ENCODE measurements at regions not wholly inside any gene's neighbourhood (a gene's known extent, or its start where the extent isn't known, plus 50 kb on each side); places are given as distances from the start of the nearest gene placed in this dataset.
A peak's percentile ranks its signal among the peaks of the same experiment; 100 is the strongest.
"Not testable (repeated sequence)": the region's sequence is repeated elsewhere in the genome, so short reads cannot be mapped to it uniquely, and the experiment has no call there.

- H3K4me1 ChIP-seq (ENCODE audit: insufficient read depth, low read length): peaks cover 20% of the 10 kb centered on the region
- H3K36me3 Mint-ChIP-seq (ENCODE audit: low read depth): peaks cover 69% of the 10 kb centered on the region
- DNase-seq (no peak), ATAC-seq (ENCODE audit: poor library complexity) (peak; percentile 32)
- H3K27ac ChIP-seq (ENCODE audit: low read depth in 1 of 2, low read length in 2 of 2): no peak overlapping the region
- H3K9me3 ChIP-seq (ENCODE audit: control insufficient read depth in 1 of 2, insufficient read depth in 1 of 2, low read length in 2 of 2): peaks cover 0 to 9% of the 10 kb centered on the region in 2 experiments
- H3K27me3 ChIP-seq (ENCODE audit: control insufficient read depth in 1 of 2, insufficient read depth in 2 of 2, low read length in 2 of 2): no peaks in the 10 kb centered on the region
- POLR2A ChIA-PET: interaction anchor here (1.6 kb wide), 1 partner anchor 34 kb away, joined by 3 read pairs; no protein-coding TSS in a partner anchor
- TF ChIP-seq CTCF (IDR thresholded peaks at IDR 0.05): no peak
- H3K4me1 Mint-ChIP-seq (ENCODE audit: low read depth): peaks cover 74% of the 10 kb centered on the region
- H3K4me3 Mint-ChIP-seq: no peak overlapping the region
- H3K27ac Mint-ChIP-seq: peak overlapping the region; percentile 31
- intact Hi-C loops (cut with DNase I, micrococcal nuclease): no loop called here
- peaks cover 8% of the 10 kb centered on the region for H3K36me3 ChIP-seq (ENCODE audit: insufficient read depth, low read length)
- CTCF ChIA-PET: no interaction called here
- H3K27me3 Mint-ChIP-seq: no peaks in the 10 kb centered on the region
- no peak overlapping the region for H3K4me3 ChIP-seq (ENCODE audit: low read length)
- peaks cover 6% of the 10 kb centered on the region for H3K9me3 Mint-ChIP-seq
Measured at GRCh38 chr6:144377586-144378210, 92.6 kb downstream of the UTRN start.

- no peak for ATAC-seq (ENCODE audit: poor library complexity)
- Mint-ChIP-seq H3K36me3 (ENCODE audit: low read depth) (peaks cover 67% of the 10 kb centered on the region), H3K27ac (no peak overlapping the region), H3K9me3 (peaks cover 6% of the 10 kb centered on the region), H3K4me3 (no peak overlapping the region), H3K4me1 (ENCODE audit: low read depth) (peaks cover 70% of the 10 kb centered on the region), H3K27me3 (no peaks in the 10 kb centered on the region)
- DNase-seq: no peak
- ChIA-PET CTCF (no interaction called here), POLR2A (no interaction called here)
- Histone ChIP-seq H3K4me3 (ENCODE audit: low read length) (no peak overlapping the region), H3K9me3 (ENCODE audit: control insufficient read depth in 1 of 2, insufficient read depth in 1 of 2, low read length in 2 of 2) (peaks cover 0 to 9% of the 10 kb centered on the region in 2 experiments), H3K27me3 (ENCODE audit: control insufficient read depth in 1 of 2, insufficient read depth in 2 of 2, low read length in 2 of 2) (no peaks in the 10 kb centered on the region), H3K4me1 (ENCODE audit: insufficient read depth, low read length) (peaks cover 25% of the 10 kb centered on the region), H3K36me3 (ENCODE audit: insufficient read depth, low read length) (peaks cover 8% of the 10 kb centered on the region), H3K27ac (ENCODE audit: low read depth in 1 of 2, low read length in 2 of 2) (no peak overlapping the region)
- TF ChIP-seq CTCF (IDR thresholded peaks at IDR 0.05): no peak
- intact Hi-C loops (cut with DNase I, micrococcal nuclease): no loop called here
Measured at GRCh38 chr6:144378437-144378836, 93.3 kb downstream of the UTRN start.

- TF ChIP-seq CTCF (IDR thresholded peaks at IDR 0.05): no peak
- Histone ChIP-seq H3K9me3 (ENCODE audit: control insufficient read depth in 1 of 2, insufficient read depth in 1 of 2, low read length in 2 of 2) (peaks cover 0 to 9% of the 10 kb centered on the region in 2 experiments), H3K36me3 (ENCODE audit: insufficient read depth, low read length) (peaks cover 8% of the 10 kb centered on the region), H3K4me3 (ENCODE audit: low read length) (no peak overlapping the region), H3K27ac (ENCODE audit: low read depth in 1 of 2, low read length in 2 of 2) (no peak overlapping the region), H3K4me1 (ENCODE audit: insufficient read depth, low read length) (peaks cover 25% of the 10 kb centered on the region), H3K27me3 (ENCODE audit: control insufficient read depth in 1 of 2, insufficient read depth in 2 of 2, low read length in 2 of 2) (no peaks in the 10 kb centered on the region)
- intact Hi-C loops (cut with DNase I, micrococcal nuclease): no loop called here
- DNase-seq (no peak), ATAC-seq (ENCODE audit: poor library complexity) (no peak)
- peak overlapping the region; percentile 1 for H3K27ac Mint-ChIP-seq
- ChIA-PET CTCF (no interaction called here), POLR2A (no interaction called here)
- H3K36me3 Mint-ChIP-seq (ENCODE audit: low read depth): peaks cover 66% of the 10 kb centered on the region
- no peak overlapping the region for H3K4me3 Mint-ChIP-seq
- H3K27me3 Mint-ChIP-seq: no peaks in the 10 kb centered on the region
- peaks cover 71% of the 10 kb centered on the region for H3K4me1 Mint-ChIP-seq (ENCODE audit: low read depth)
- peaks cover 6% of the 10 kb centered on the region for H3K9me3 Mint-ChIP-seq
Measured at GRCh38 chr6:144379356-144379755, 94.2 kb downstream of the UTRN start.

GRCh38 chr6:144381499-144381898 is 96.4 kb downstream of the UTRN start:
- H3K36me3 ChIP-seq (ENCODE audit: insufficient read depth, low read length); ATAC-seq (ENCODE audit: poor library complexity); H3K27me3 ChIP-seq (ENCODE audit: control insufficient read depth in 1 of 2, insufficient read depth in 2 of 2, low read length in 2 of 2); H3K27ac ChIP-seq (ENCODE audit: low read depth in 1 of 2, low read length in 2 of 2); intact Hi-C loops (cut with DNase I, micrococcal nuclease); H3K27me3 Mint-ChIP-seq; CTCF ChIA-PET; POLR2A ChIA-PET; H3K9me3 Mint-ChIP-seq; H3K4me3 Mint-ChIP-seq; DNase-seq; H3K4me3 ChIP-seq (ENCODE audit: low read length); H3K9me3 ChIP-seq (ENCODE audit: control insufficient read depth in 1 of 2, insufficient read depth in 1 of 2, low read length in 2 of 2): not testable (repeated sequence)
- peaks cover 65% of the 10 kb centered on the region for H3K36me3 Mint-ChIP-seq (ENCODE audit: low read depth)
- H3K4me1 Mint-ChIP-seq (ENCODE audit: low read depth): peaks cover 72% of the 10 kb centered on the region
- H3K27ac Mint-ChIP-seq: peak overlapping the region; percentile 25
- peaks cover 16% of the 10 kb centered on the region for H3K4me1 ChIP-seq (ENCODE audit: insufficient read depth, low read length)

Data from CD4-positive, alpha-beta T cell (primary cell).